ENCODE measurements at regions not wholly inside any gene's neighbourhood (a gene's known extent, or its start where the extent isn't known, plus 50 kb on each side); places are given as distances from the start of the nearest gene placed in this dataset.

GRCh38 chr1:60575326-60575977, 501.9 kb upstream of the C1orf87 start:
- peaks cover 5% of the 10 kb centered on the region; the same call in 1 of the 2 replicates for H3K9me3 Mint-ChIP-seq
- DNase-seq (ENCODE audit: low spot score) (no peak), ATAC-seq (no peak)
- ChIA-PET CTCF (no interaction called here), POLR2A (no interaction called here)
- H3K27ac Mint-ChIP-seq: no peak overlapping the region
- TF ChIP-seq ARID4B (CRISPR knock-in tag; IDR thresholded peaks at IDR 0.05; ENCODE audit: borderline replicate concordance) (no peak), SP1 (CRISPR knock-in tag; conservative IDR thresholded peaks at IDR 0.05) (no peak), MYBL2 (CRISPR knock-in tag; IDR thresholded peaks at IDR 0.05) (no peak), FOXK1 (CRISPR knock-in tag; IDR thresholded peaks at IDR 0.05) (no peak), IRF2 (CRISPR knock-in tag; IDR thresholded peaks at IDR 0.05; ENCODE audit: borderline replicate concordance, low read depth) (no peak), ZNF121 (CRISPR knock-in tag; IDR thresholded peaks at IDR 0.05) (no peak), ZNF671 (CRISPR knock-in tag; IDR thresholded peaks at IDR 0.05) (no peak), PRDM15 (CRISPR knock-in tag; IDR thresholded peaks at IDR 0.05) (no peak), IRF1 (CRISPR knock-in tag; IDR thresholded peaks at IDR 0.05) (no peak), TP53 (CRISPR knock-in tag; IDR thresholded peaks at IDR 0.05) (no peak), ZNF396 (CRISPR knock-in tag; IDR thresholded peaks at IDR 0.05; ENCODE audit: borderline replicate concordance) (no peak), ZNF317 (CRISPR knock-in tag; IDR thresholded peaks at IDR 0.05; ENCODE audit: borderline replicate concordance, low read depth) (no peak), CBFB (CRISPR knock-in tag; IDR thresholded peaks at IDR 0.05; ENCODE audit: low read depth) (no peak), E2F4 (CRISPR knock-in tag; IDR thresholded peaks at IDR 0.05; ENCODE audit: borderline replicate concordance, low read depth) (no peak), ATF1 (CRISPR knock-in tag; IDR thresholded peaks at IDR 0.05) (no peak), ESRRA (CRISPR knock-in tag; IDR thresholded peaks at IDR 0.05; ENCODE audit: borderline replicate concordance) (no peak), EMX1 (CRISPR knock-in tag; IDR thresholded peaks at IDR 0.05) (no peak), ATF3 (CRISPR knock-in tag; conservative IDR thresholded peaks at IDR 0.05) (no peak), ZNF232 (CRISPR knock-in tag; IDR thresholded peaks at IDR 0.05) (no peak)
- peaks cover 27% of the 10 kb centered on the region for H3K4me1 Mint-ChIP-seq
- no peaks in the 10 kb centered on the region for H3K27me3 Mint-ChIP-seq (ENCODE audit: low read depth)
- no peak overlapping the region for H3K4me3 Mint-ChIP-seq
- H3K36me3 Mint-ChIP-seq: no peaks in the 10 kb centered on the region
